HCT116 (cell line): ENCODE measurements at regions not wholly inside any gene's neighbourhood (a gene's known extent, or its start where the extent isn't known, plus 50 kb on each side); places are given as distances from the start of the nearest gene placed in this dataset.

Experiments
- ATAC-seq: fragments of 200-7000 bp; cut with Tn5 transposase; 2 replicates; pipeline ENCODE4 v1.9.1; 2020; ENCODE audit warnings: mild to moderate bottlenecking, moderate library complexity
- BruUV-seq: library from RNA; stranded (reverse); fragments of 400-500 nt; replicated peaks from 2 replicates; lab custom pipeline; 2021; lab: Mats Ljungman, UMichigan
- CTCF ChIA-PET: fragments of 300-600 bp; sonication (Branson Sonifier 250); formaldehyde crosslinking; loops from one replicate; lab custom pipeline; 2021; ENCODE audit warnings: antibody characterized with exemption; lab: Charles Lee
- POLR2A ChIA-PET: fragments of 300-600, 350-600 bp; sonication (Branson Sonifier 250); formaldehyde crosslinking; loops from one replicate; lab custom pipeline; 2021; ENCODE audit warnings: antibody characterized with exemption; lab: Charles Lee
- RAD21 ChIA-PET, 2 experiments: fragments of 300-600 bp; sonication (Branson Sonifier 250); formaldehyde crosslinking; loops; one replicate each; lab custom pipeline; 2023; ENCODE audit warnings: low total read pairs in 2 of 2; ENCODE audit not compliant: uncharacterized antibody in 2 of 2, unreplicated experiment in 2 of 2, low non-redundant PET in 1 of 2; lab: Charles Lee
- DNase-seq: peaks from one replicate; pipeline ENCODE4 v3.0.0-alpha.2; 2010; ENCODE audit warnings: low read depth, low spot score
- H2AFZ ChIP-seq: fragments of 200-600 bp; shearing (Covaris generic), sonication (generic); 2 replicates; pipeline ENCODE4 v1.6.1; 2017; ENCODE audit warnings: low read depth, mixed run types, mixed read lengths, antibody characterized with exemption, low read length; ENCODE audit not compliant: poor library complexity, severe bottlenecking
- H3K27ac ChIP-seq: 2 replicates; pipeline ENCODE4 v1.5.1; 2012; ENCODE audit warnings: low read depth, low read length
- H3K27me3 ChIP-seq: fragments of 200-600 bp; sonication (generic); 2 replicates; pipeline ENCODE4 v1.6.1; 2016; ENCODE audit warnings: mixed run types, low read length, mixed read lengths; ENCODE audit not compliant: insufficient read depth
- H3K36me3 ChIP-seq, 2 experiments: fragments of 200-500 bp in 1 of 2; fragments of 200-600 bp in 1 of 2; sonication (Bioruptor generic) in 1 of 2; sonication (generic) in 1 of 2; 2 replicates each; pipeline versions ENCODE4 v1.5.1 to v1.6.1; 2014 to 2016; ENCODE audit warnings: low read length in 2 of 2, inconsistent platforms in 1 of 2, mixed read lengths in 1 of 2, mixed run types in 1 of 2; ENCODE audit not compliant: insufficient read depth in 2 of 2, control insufficient read depth in 1 of 2
- H3K4me1 ChIP-seq, 2 experiments: fragments of 200-600 bp in 1 of 2; sonication (generic) in 1 of 2; 2 replicates each; pipeline versions ENCODE4 v1.5.1 to v1.6.1; 2012 to 2017; ENCODE audit warnings: low read length in 2 of 2, inconsistent platforms in 1 of 2, mild to moderate bottlenecking in 1 of 2, mixed read lengths in 1 of 2, mixed run types in 1 of 2, moderate library complexity in 1 of 2; ENCODE audit not compliant: insufficient read depth in 2 of 2, control insufficient read depth in 1 of 2
- H3K4me2 ChIP-seq: fragments of 200-600 bp; sonication (generic); 2 replicates; pipeline ENCODE4 v1.6.1; 2017; ENCODE audit warnings: mixed run types, low read length, mixed read lengths
- H3K4me3 ChIP-seq, 2 experiments: fragments of 200-600 bp in 1 of 2; sonication (generic) in 1 of 2; replicated peaks in 1 of 2; 2 replicates each; pipeline ENCODE4 v1.5.1; 2011 to 2016; ENCODE audit warnings: low read length in 2 of 2, control low read depth in 1 of 2, low read depth in 1 of 2, mild to moderate bottlenecking in 1 of 2, mixed read lengths in 1 of 2, mixed run types in 1 of 2
- H3K79me2 ChIP-seq: fragments of 200-600 bp; sonication (generic); 2 replicates; pipeline ENCODE4 v1.6.1; 2017; ENCODE audit warnings: mild to moderate bottlenecking, mixed run types, low read length, moderate library complexity, mixed read lengths; ENCODE audit not compliant: insufficient read depth
- H3K9ac ChIP-seq: fragments of 200-600 bp; sonication (generic); 2 replicates; pipeline ENCODE4 v1.6.1; 2016; ENCODE audit warnings: low read length, mixed read lengths
- H3K9me2 ChIP-seq: fragments of 200-600 bp; sonication (generic), shearing (Covaris generic); 2 replicates; pipeline ENCODE4 v1.6.1; 2017; ENCODE audit warnings: mixed run types, mild to moderate bottlenecking, moderate library complexity; ENCODE audit not compliant: insufficient read depth
- H3K9me3 ChIP-seq, 2 experiments: fragments of 200-500 bp in 1 of 2; fragments of 200-600 bp in 1 of 2; sonication (Bioruptor generic) in 1 of 2; sonication (generic) in 1 of 2; 2 replicates each; pipeline ENCODE4 v1.6.1; 2014 to 2017; ENCODE audit warnings: low read length in 2 of 2, mixed read lengths in 2 of 2, inconsistent platforms in 1 of 2, low read depth in 1 of 2, mild to moderate bottlenecking in 1 of 2, mixed run types in 1 of 2, moderate library complexity in 1 of 2; ENCODE audit not compliant: control insufficient read depth in 1 of 2, insufficient read depth in 1 of 2
- H4K20me1 ChIP-seq: fragments of 200-600 bp; sonication (generic), shearing (Covaris generic); 2 replicates; pipeline ENCODE4 v1.6.1; 2017; ENCODE audit warnings: mixed run types, mild to moderate bottlenecking, moderate library complexity; ENCODE audit not compliant: insufficient read depth
- CEBPB ChIP-seq: IDR thresholded peaks from 2 replicates; pipeline ENCODE4 v1.6.1; 2012; ENCODE audit warnings: low read depth
- EGR1 ChIP-seq: IDR thresholded peaks from 2 replicates; pipeline ENCODE4 v1.6.1; 2012; ENCODE audit warnings: low read depth
- ELF1 ChIP-seq: IDR thresholded peaks from 2 replicates; pipeline ENCODE4 v1.6.1; 2012; ENCODE audit warnings: low read depth, borderline replicate concordance
- EZH2 ChIP-seq: fragments of 200-600 bp; sonication (generic); IDR thresholded peaks from 2 replicates; pipeline ENCODE4 v1.6.1; 2017; ENCODE audit warnings: antibody characterized with exemption, mixed run types
- EZH2phosphoT487 ChIP-seq: fragments of 200-600 bp; IDR thresholded peaks from 2 replicates; pipeline ENCODE4 v1.6.1; 2018; ENCODE audit warnings: antibody characterized with exemption, borderline replicate concordance
- FOSL1 ChIP-seq: IDR thresholded peaks from 2 replicates; pipeline ENCODE4 v1.6.1; 2012; ENCODE audit warnings: low read depth
- JUND ChIP-seq: IDR thresholded peaks from 2 replicates; pipeline ENCODE4 v1.6.1; 2012
- POLR2A ChIP-seq: IDR thresholded peaks from 2 replicates; pipeline ENCODE4 v1.7.0; 2011; ENCODE audit warnings: borderline replicate concordance; ENCODE audit not compliant: insufficient read depth, insufficient read length; ENCODE audit errors: extremely low read depth
- POLR2AphosphoS5 ChIP-seq: IDR thresholded peaks from 2 replicates; pipeline ENCODE4 v1.6.1; 2011; ENCODE audit warnings: mild to moderate bottlenecking, low read depth, low read length, moderate library complexity
- SRF ChIP-seq: IDR thresholded peaks from 2 replicates; pipeline ENCODE4 v1.6.1; 2012; ENCODE audit warnings: low read depth
- TCF7L2 ChIP-seq: IDR thresholded peaks from 2 replicates; pipeline ENCODE4 v1.7.0; 2011; ENCODE audit warnings: borderline replicate concordance, inconsistent platforms; ENCODE audit not compliant: insufficient read depth, insufficient read length; ENCODE audit errors: extremely low read depth
- ZNF274 ChIP-seq: fragments of 200-500 bp; sonication (Bioruptor generic); IDR thresholded peaks from 2 replicates; pipeline ENCODE4 v1.6.1; 2014; ENCODE audit warnings: mild to moderate bottlenecking, low read depth, low read length, inconsistent platforms
- intact Hi-C: fragments of 100-400 bp; cut with micrococcal nuclease; formaldehyde crosslinking; loops from 2 replicates; pipeline ENCODE4 v1.10.0; 2022
- TF ChIP-seq, protein P1 (sequence below), 3 experiments: fragments of 200-600 bp in 1 of 3; sonication (generic) in 1 of 3; IDR thresholded peaks in 2 of 3; conservative IDR thresholded peaks in 1 of 3; 2 replicates each; pipeline ENCODE4 v1.5.1; 2012 to 2017; ENCODE audit warnings: low read depth in 2 of 3, low read length in 2 of 3, antibody characterized with exemption in 1 of 3, borderline replicate concordance in 1 of 3, control low read depth in 1 of 3, mild to moderate bottlenecking in 1 of 3, mixed read lengths in 1 of 3, mixed run types in 1 of 3, moderate library complexity in 1 of 3; ENCODE audit not compliant: insufficient read depth in 1 of 3
- TF ChIP-seq, protein P2 (sequence below): IDR thresholded peaks from 2 replicates; pipeline ENCODE4 v1.6.1; 2012; ENCODE audit warnings: low read depth
- TF ChIP-seq, protein P3 (sequence below): IDR thresholded peaks from 2 replicates; pipeline ENCODE4 v1.6.1; 2011; ENCODE audit warnings: mild to moderate bottlenecking, low read length, moderate library complexity; ENCODE audit not compliant: insufficient replicate concordance; ENCODE audit errors: extremely low read depth
- TF ChIP-seq, protein P4 (sequence below): IDR thresholded peaks from 2 replicates; pipeline ENCODE4 v1.6.1; 2012

GRCh38 chr4:62528874-62529273 is 1328.7 kb downstream of the ADGRL3 start:
- Histone ChIP-seq H3K4me3 (no peak overlapping the region), H3K4me2 (no peak overlapping the region), H3K9ac (no peak overlapping the region), H3K27ac (no peak overlapping the region), H3K36me3 (no peaks in the 10 kb centered on the region), H4K20me1 (no peaks in the 10 kb centered on the region), H3K4me1 (no peaks in the 10 kb centered on the region), H3K79me2 (no peaks in the 10 kb centered on the region), H3K9me3 (peaks cover 6 to 10% of the 10 kb centered on the region in 2 experiments; a peak in 2 of 4 replicates), H2AFZ (no peak overlapping the region), H3K9me2 (no peaks in the 10 kb centered on the region), H3K27me3 (no peaks in the 10 kb centered on the region)
- ChIA-PET RAD21 (no interaction called here), CTCF (no interaction called here), POLR2A (no interaction called here)
- intact Hi-C loops: no loop called here
- ATAC-seq (no peak), DNase-seq (no peak)
- BruUV-seq: no TSS peak
- TF ChIP-seq, protein P1, sequence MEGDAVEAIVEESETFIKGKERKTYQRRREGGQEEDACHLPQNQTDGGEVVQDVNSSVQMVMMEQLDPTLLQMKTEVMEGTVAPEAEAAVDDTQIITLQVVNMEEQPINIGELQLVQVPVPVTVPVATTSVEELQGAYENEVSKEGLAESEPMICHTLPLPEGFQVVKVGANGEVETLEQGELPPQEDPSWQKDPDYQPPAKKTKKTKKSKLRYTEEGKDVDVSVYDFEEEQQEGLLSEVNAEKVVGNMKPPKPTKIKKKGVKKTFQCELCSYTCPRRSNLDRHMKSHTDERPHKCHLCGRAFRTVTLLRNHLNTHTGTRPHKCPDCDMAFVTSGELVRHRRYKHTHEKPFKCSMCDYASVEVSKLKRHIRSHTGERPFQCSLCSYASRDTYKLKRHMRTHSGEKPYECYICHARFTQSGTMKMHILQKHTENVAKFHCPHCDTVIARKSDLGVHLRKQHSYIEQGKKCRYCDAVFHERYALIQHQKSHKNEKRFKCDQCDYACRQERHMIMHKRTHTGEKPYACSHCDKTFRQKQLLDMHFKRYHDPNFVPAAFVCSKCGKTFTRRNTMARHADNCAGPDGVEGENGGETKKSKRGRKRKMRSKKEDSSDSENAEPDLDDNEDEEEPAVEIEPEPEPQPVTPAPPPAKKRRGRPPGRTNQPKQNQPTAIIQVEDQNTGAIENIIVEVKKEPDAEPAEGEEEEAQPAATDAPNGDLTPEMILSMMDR (IDR thresholded peaks at IDR 0.05 in 2 of 3, conservative IDR thresholded peaks at IDR 0.05 in 1 of 3; ENCODE audit: borderline replicate concordance in 1 of 3, insufficient read depth in 1 of 3, low read depth in 2 of 3, low read length in 2 of 3): no peak
- TF ChIP-seq POLR2A (no peak), EGR1 (no peak), FOSL1 (no peak), SRF (no peak), EZH2 (no peak), ZNF274 (no peak), POLR2AphosphoS5 (no peak), TCF7L2 (no peak), ELF1 (no peak), EZH2phosphoT487 (no peak), JUND (no peak), CEBPB (no peak)
- TF ChIP-seq, protein P2, sequence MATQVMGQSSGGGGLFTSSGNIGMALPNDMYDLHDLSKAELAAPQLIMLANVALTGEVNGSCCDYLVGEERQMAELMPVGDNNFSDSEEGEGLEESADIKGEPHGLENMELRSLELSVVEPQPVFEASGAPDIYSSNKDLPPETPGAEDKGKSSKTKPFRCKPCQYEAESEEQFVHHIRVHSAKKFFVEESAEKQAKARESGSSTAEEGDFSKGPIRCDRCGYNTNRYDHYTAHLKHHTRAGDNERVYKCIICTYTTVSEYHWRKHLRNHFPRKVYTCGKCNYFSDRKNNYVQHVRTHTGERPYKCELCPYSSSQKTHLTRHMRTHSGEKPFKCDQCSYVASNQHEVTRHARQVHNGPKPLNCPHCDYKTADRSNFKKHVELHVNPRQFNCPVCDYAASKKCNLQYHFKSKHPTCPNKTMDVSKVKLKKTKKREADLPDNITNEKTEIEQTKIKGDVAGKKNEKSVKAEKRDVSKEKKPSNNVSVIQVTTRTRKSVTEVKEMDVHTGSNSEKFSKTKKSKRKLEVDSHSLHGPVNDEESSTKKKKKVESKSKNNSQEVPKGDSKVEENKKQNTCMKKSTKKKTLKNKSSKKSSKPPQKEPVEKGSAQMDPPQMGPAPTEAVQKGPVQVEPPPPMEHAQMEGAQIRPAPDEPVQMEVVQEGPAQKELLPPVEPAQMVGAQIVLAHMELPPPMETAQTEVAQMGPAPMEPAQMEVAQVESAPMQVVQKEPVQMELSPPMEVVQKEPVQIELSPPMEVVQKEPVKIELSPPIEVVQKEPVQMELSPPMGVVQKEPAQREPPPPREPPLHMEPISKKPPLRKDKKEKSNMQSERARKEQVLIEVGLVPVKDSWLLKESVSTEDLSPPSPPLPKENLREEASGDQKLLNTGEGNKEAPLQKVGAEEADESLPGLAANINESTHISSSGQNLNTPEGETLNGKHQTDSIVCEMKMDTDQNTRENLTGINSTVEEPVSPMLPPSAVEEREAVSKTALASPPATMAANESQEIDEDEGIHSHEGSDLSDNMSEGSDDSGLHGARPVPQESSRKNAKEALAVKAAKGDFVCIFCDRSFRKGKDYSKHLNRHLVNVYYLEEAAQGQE: no peak
- TF ChIP-seq, protein P3, sequence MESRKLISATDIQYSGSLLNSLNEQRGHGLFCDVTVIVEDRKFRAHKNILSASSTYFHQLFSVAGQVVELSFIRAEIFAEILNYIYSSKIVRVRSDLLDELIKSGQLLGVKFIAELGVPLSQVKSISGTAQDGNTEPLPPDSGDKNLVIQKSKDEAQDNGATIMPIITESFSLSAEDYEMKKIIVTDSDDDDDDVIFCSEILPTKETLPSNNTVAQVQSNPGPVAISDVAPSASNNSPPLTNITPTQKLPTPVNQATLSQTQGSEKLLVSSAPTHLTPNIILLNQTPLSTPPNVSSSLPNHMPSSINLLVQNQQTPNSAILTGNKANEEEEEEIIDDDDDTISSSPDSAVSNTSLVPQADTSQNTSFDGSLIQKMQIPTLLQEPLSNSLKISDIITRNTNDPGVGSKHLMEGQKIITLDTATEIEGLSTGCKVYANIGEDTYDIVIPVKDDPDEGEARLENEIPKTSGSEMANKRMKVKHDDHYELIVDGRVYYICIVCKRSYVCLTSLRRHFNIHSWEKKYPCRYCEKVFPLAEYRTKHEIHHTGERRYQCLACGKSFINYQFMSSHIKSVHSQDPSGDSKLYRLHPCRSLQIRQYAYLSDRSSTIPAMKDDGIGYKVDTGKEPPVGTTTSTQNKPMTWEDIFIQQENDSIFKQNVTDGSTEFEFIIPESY: no peak
- TF ChIP-seq, protein P4, sequence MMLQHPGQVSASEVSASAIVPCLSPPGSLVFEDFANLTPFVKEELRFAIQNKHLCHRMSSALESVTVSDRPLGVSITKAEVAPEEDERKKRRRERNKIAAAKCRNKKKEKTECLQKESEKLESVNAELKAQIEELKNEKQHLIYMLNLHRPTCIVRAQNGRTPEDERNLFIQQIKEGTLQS: no peak
